ENCODE measurements at regions not wholly inside any gene's neighbourhood (a gene's known extent, or its start where the extent isn't known, plus 50 kb on each side); places are given as distances from the start of the nearest gene placed in this dataset.

- TF ChIP-seq ZXDC (CRISPR knock-in tag; IDR thresholded peaks at IDR 0.05) = no peak
Observed at GRCh38 chr1:13896932-13897331, 196.9 kb downstream of the PRDM2 start (continued).

- BruUV-seq (replicated peaks) = no TSS peak
- POLR2A ChIA-PET = no interaction called here
- WGBS (ENCODE audit: low lambda C conversion rate) = 38% methylated on average over 6 of the region's 6 CpGs
- TF ChIP-seq ZKSCAN8 (CRISPR knock-in tag; IDR thresholded peaks at IDR 0.05; ENCODE audit: borderline replicate concordance) (no peak), ZC3H13 (CRISPR knock-in tag; IDR thresholded peaks at IDR 0.05) (no peak), ZNF44 (CRISPR knock-in tag; IDR thresholded peaks at IDR 0.05) (no peak), CEBPG (CRISPR knock-in tag; IDR thresholded peaks at IDR 0.05) (no peak), KDM5A (IDR thresholded peaks at IDR 0.05; ENCODE audit: borderline replicate concordance, low read length) (no peak), HDAC6 (IDR thresholded peaks at IDR 0.05; ENCODE audit: low read depth, low read length) (no peak), SALL1 (CRISPR knock-in tag; IDR thresholded peaks at IDR 0.05) (no peak), RAD21 (CRISPR knock-in tag; IDR thresholded peaks at IDR 0.05) (no peak), ZSCAN22 (CRISPR knock-in tag; IDR thresholded peaks at IDR 0.05) (no peak), ATF7-NPFF (CRISPR knock-in tag; IDR thresholded peaks at IDR 0.05; ENCODE audit: low read depth) (no peak), RBAK (CRISPR knock-in tag; IDR thresholded peaks at IDR 0.05) (no peak), FOXC1 (CRISPR knock-in tag; IDR thresholded peaks at IDR 0.05; ENCODE audit: borderline replicate concordance) (no peak), ZNF792 (CRISPR knock-in tag; IDR thresholded peaks at IDR 0.05) (no peak), FLYWCH1 (CRISPR knock-in tag; IDR thresholded peaks at IDR 0.05) (no peak), CBX2 (IDR thresholded peaks at IDR 0.05; ENCODE audit: low read depth, low read length) (no peak), CBX2 (CRISPR knock-in tag; IDR thresholded peaks at IDR 0.05; ENCODE audit: low read depth) (no peak), FOXM1 (CRISPR knock-in tag; IDR thresholded peaks at IDR 0.05) (no peak), HDAC2 (CRISPR knock-in tag; IDR thresholded peaks at IDR 0.05) (no peak)
- TF ChIP-seq, protein P1, sequence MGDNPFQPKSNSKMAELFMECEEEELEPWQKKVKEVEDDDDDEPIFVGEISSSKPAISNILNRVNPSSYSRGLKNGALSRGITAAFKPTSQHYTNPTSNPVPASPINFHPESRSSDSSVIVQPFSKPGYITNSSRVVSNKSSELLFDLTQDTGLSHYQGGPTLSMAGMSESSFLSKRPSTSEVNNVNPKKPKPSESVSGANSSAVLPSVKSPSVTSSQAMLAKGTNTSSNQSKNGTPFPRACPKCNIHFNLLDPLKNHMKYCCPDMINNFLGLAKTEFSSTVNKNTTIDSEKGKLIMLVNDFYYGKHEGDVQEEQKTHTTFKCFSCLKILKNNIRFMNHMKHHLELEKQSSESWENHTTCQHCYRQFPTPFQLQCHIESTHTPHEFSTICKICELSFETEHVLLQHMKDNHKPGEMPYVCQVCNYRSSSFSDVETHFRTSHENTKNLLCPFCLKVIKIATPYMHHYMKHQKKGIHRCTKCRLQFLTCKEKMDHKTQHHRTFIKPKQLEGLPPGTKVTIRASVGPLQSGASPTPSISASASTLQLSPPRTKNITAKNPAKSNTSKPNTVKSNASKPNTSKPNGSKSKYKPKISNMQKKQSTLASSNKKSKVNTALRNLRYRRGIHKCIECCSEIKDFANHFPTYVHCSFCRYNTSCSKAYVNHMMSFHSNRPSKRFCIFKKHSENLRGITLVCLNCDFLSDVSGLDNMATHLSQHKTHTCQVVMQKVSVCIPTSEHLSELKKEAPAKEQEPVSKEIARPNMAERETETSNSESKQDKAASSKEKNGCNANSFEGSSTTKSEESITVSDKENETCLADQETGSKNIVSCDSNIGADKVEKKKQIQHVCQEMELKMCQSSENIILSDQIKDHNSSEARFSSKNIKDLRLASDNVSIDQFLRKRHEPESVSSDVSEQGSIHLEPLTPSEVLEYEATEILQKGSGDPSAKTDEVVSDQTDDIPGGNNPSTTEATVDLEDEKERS (CRISPR knock-in tag; IDR thresholded peaks at IDR 0.05) = no peak
Observed at GRCh38 chr1:13898406-13898805, 198.4 kb downstream of the PRDM2 start.

More at GRCh38 chr1:13898406-13898805, 198.4 kb downstream of the PRDM2 start:
- Histone ChIP-seq H3K9ac (ENCODE audit: insufficient read depth, low read depth, low read length) (no peak overlapping the region), H2AFZ (ENCODE audit: low read length) (no peak overlapping the region), H3K27me3 (ENCODE audit: control insufficient read depth in 1 of 2, insufficient read depth in 2 of 2, low read length in 2 of 2) (peaks cover 3 to 29% of the 10 kb centered on the region in 2 experiments; a peak in 4 of 5 replicates), H3K9me3 (ENCODE audit: low read length) (no peaks in the 10 kb centered on the region), H3K36me3 (replicated peaks in 1 of 2; ENCODE audit: control insufficient read depth in 1 of 2, insufficient read depth in 2 of 2, low read length in 2 of 2) (no peaks in the 10 kb centered on the region), H3K27ac (ENCODE audit: extremely low read length, insufficient read depth, low read length) (no peak overlapping the region), H3K4me1 (ENCODE audit: insufficient read depth, low read length) (no peaks in the 10 kb centered on the region), H3K4me2 (ENCODE audit: low read depth, low read length) (no peak overlapping the region), H4K20me1 (ENCODE audit: insufficient read depth, low read length) (no peaks in the 10 kb centered on the region), H3K79me2 (ENCODE audit: insufficient read depth, low read length) (no peaks in the 10 kb centered on the region), H3K4me3 (replicated peaks in 1 of 3; ENCODE audit: insufficient read depth in 1 of 3, low read depth in 2 of 3, low read length in 3 of 3) (no peak overlapping the region)
- intact Hi-C loops (cut with micrococcal nuclease; ENCODE audit: unreplicated experiment) (no loop called here), in situ Hi-C loops (cut with HindIII; ENCODE audit: extremely low pct_ligation_motif_present, low pct_unique_long_range_greater_than_20kb) (no loop called here)
- FAIRE-seq (no peak), ATAC-seq (no peak), DNase-seq (ENCODE audit: low spot score) (no peak)
- CTCF ChIA-PET (ENCODE audit: low intra/inter-chr PET ratio, low total read pairs) = no interaction called here
